NCI-H526 (cell line): ENCODE measurements at regions not wholly inside any gene's neighbourhood (a gene's known extent, or its start where the extent isn't known, plus 50 kb on each side); places are given as distances from the start of the nearest gene placed in this dataset.

Experiments used
- DNase-seq, 2 experiments: peaks; one replicate each; lab custom pipeline; 2025; lab: John Stamatoyannopoulos, UW

GRCh38 chr20:40320517-40321011 is 368.5 kb downstream of the MAFB start:
- DNase-seq: no peak

GRCh38 chr20:40319741-40320516 is 369.1 kb downstream of the MAFB start:
- DNase-seq: peak in 1 of 2 experiments; percentile 3

DNA sequence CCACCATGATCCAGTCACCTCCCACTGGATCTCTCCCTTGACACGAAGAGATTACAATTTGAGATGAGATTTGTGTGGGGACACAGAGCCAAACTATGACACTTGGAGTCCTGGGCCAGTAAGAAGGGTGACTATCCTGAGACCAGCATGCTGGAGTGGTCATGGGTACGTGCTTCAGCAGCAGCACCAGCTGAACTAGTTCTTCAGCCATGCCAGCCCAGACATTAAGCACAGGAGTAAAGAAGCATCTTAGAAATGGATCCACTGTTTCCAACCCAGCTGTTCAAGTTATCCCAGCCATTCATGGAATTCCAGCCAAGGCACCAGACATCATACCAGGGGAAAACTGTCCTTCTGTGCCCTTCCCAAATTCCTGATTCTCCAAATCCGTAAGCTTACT is 370.0 kb downstream of the MAFB start:
- no peak for DNase-seq

DNA sequence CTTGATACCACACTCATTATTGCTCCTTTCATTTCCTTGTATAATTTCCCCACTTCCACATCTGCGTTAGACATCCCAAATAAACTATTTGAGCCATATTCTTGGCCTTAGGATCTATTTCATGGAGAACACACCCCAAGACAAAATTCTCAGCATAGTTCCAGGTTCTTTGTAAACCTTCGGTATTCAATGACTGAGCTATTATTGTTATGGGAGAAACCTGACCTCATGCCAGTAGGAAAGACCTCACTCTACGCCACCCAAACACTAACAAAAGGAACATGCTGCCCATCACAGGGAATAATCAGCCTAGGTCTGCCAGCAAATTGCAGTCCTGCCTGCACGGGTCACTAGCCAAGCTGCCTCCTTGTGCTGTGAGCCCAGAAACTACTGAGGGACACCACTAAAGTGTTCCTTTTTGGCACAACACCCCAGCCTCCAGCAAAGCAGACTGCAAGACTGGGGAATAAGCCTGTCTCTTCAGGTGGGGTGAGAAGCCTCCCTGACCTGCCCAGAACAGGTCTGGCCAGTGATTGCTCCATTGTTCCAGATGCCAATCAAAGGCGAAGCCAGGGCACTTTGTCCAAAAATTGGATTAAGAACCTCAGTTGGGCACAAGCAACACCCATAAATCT is 371.8 kb downstream of the MAFB start:
- DNase-seq: no peak

DNA sequence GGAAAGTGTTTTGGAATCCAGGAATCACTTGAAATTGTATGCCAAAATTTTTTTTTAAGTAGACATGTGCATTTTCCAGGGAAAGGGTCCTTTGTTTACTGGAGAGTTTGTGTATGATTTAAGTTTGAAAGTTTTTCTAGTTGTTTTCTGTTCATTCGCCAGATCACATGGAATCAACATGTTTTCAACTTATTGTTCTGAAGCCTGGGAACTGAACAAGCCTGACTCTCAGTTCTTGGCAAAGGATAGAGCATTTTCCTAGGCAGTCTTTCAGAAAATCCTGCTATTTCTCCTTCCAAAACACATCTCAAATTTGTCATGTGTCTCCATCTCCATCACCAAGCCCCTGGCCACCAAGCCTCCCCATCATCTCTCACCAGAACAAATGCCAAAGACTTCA is 374.8 kb downstream of the MAFB start:
- DNase-seq: no peak

GRCh38 chr20:40313730-40314129 is 375.3 kb downstream of the MAFB start:
- no peak for DNase-seq

DNA sequence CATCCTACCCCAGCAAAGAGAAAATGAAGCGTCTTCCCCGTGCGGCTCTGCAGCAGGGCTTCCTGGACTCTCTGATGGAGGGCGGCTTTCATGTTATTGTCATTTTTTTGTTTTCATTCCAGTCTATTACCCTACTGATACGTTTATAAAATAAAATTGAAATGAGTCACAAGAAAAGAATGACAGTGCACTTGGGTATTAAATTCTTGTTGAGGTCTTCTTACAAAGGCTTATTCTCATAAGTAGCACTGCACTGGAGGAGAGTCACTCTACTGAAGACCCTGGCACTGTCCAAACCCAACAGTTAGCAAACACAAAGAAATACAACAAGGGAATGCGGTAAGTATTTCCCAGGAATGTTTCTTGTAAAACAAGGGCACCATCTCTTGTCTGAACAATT is 379.3 kb downstream of the MAFB start:
- DNase-seq: no peak

GRCh38 chr20:40307997-40308396 is 381.0 kb downstream of the MAFB start:
- no peak for DNase-seq

GRCh38 chr20:40307268-40307667 is 381.8 kb downstream of the MAFB start:
- DNase-seq: no peak

GRCh38 chr20:40305303-40305702 is 383.7 kb downstream of the MAFB start:
- DNase-seq: no peak

- DNase-seq: no peak
These were observed 384.9 kb downstream of the MAFB start for GRCh38 chr20:40304119-40304613.

DNA sequence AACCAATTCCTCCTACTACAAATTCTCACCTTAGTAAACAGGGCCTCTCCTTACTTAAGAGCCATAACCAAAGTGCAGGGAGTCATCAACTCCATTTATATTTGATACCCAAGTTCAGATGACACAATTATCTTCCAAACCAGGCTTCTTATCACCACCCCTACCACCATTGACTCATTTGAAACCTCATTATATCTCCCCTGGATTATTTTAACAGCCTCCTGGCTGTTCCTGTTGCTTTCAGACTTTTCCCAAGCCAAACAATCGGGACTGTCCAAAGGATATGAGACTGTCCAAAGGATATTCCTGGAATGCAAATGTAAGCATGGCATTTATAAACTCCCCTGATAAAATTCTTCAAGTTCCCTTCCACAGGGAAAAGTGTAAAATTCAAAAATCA is 394.3 kb downstream of the MAFB start:
- DNase-seq: no peak

- DNase-seq: no peak
These were observed 394.9 kb downstream of the MAFB start for GRCh38 chr20:40294175-40294574.

DNA sequence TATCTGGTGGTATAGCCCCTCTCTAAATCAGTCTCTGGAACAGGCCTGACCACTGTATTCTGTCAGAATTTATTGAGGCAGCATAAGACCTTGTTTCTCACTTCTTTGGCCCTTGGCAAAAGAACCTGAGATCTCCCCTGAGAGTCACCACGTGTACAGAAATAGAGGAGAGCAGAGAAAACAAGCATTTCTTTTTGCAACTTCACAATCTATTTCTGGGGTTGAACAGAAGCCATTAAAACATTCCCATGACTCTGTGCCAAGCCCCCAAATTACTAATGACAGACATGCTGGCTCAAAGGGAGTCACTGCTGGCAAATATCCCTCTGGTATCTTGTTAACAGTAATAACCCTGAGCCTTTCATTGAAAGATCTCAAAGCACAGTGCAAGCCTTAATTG is 395.3 kb downstream of the MAFB start:
- DNase-seq: no peak

GRCh38 chr20:40291493-40292135 is 397.4 kb downstream of the MAFB start:
- no peak for DNase-seq

DNA sequence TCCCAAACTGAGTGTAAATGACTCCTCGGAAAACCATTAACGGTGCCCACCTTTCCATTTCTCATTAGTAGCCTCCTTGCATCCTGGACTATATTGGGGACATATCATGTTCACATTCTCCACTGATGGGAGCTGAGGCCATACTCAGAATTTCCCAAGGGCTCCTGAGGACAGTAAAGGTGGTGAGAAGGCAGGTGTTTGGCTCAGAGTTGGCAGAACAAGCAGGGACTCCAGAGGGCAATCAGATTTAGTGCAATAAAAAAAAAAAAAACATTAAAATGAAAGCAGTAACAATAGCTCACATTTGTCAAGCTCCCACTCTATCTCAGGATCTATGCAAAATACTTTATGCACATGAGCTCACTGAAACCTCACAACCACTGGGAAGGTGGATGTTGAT is 401.4 kb downstream of the MAFB start:
- DNase-seq: peak; percentile 82

- DNase-seq: no peak
These were observed 402.0 kb downstream of the MAFB start for GRCh38 chr20:40286975-40287531.

DNA sequence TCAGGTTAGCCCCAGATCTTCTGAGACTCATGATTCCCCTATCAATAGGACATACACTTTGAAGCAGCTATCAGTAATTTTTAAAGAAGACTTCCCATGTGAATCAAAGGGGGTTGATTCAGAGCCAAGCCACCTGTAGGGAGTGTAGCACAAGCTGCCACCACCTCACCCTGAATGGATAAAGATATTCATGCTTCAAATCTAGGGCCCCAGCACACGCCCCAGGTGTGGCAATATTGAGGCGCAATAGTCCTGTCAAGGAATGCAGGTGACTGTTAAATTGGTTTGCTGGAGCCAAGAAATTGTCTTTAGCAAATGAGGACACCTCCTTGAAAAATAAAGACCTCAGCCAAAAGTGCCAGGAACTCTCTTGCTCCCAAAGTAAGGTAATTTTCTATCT is 404.4 kb downstream of the MAFB start:
- no peak for DNase-seq

GRCh38 chr20:40283689-40284088 is 405.3 kb downstream of the MAFB start:
- DNase-seq: no peak

- no peak for DNase-seq
These were observed 406.1 kb downstream of the MAFB start for GRCh38 chr20:40282941-40283340.

DNA sequence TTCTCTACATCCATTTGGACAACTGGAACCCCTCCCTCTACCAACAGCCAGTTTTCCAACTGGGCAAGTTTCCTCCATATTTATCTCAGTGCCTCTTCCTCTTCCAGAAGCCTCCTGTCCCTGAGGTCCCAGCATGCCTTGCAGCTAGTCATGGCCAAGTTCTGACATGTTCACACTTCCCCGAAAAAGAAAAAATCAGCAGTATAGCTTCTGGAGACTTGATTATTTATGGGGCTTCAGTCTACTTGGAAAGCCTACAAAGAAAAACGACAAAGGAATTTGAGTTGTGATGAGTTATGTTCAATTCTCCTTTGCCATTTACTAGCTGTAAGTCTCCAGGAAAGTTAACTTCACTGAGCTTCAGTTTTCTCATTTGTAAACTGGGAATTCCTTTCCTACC is 406.5 kb downstream of the MAFB start:
- no peak for DNase-seq

- no peak for DNase-seq
These were observed 408.4 kb downstream of the MAFB start for GRCh38 chr20:40280616-40281015.

- no peak for DNase-seq
These were observed 409.6 kb downstream of the MAFB start for GRCh38 chr20:40279390-40279789.
